Stimulated activated CD8-positive, alpha-beta memory T cell treated with anti-CD3 and anti-CD28 coated beads, Interleukin-12 subunit alpha, Interleukin-12 subunit beta, amount 100 ng/mL, for 1 hour (primary cell): ENCODE measurements at regions not wholly inside any gene's neighbourhood (a gene's known extent, or its start where the extent isn't known, plus 50 kb on each side); places are given as distances from the start of the nearest gene placed in this dataset.
A peak's percentile ranks its signal among the peaks of the same experiment; 100 is the strongest.

Experiments
- DNase-seq: peaks from one replicate; pipeline ENCODE4 v3.0.0-alpha.2; 2020; ENCODE audit warnings: low read depth

- DNase-seq: no peak
Observed at GRCh38 chr3:152516216-152516615, 247.5 kb downstream of the MBNL1 start.

- DNase-seq: no peak
Observed at GRCh38 chr3:152517502-152517901, 248.8 kb downstream of the MBNL1 start.

- DNase-seq: no peak
Observed at GRCh38 chr3:152518346-152518745, 249.6 kb downstream of the MBNL1 start.

- DNase-seq: no peak
Observed at GRCh38 chr3:152519376-152519775, 250.6 kb downstream of the MBNL1 start.

GRCh38 chr3:152522036-152522435 lies 253.3 kb downstream of the MBNL1 start:
- no peak for DNase-seq

- DNase-seq: peak; percentile 10
Observed at GRCh38 chr3:152524198-152525140, 255.7 kb downstream of the MBNL1 start.

GRCh38 chr3:152531717-152532116 lies 263.0 kb downstream of the MBNL1 start:
- no peak for DNase-seq

GRCh38 chr3:152538518-152538917 lies 269.8 kb downstream of the MBNL1 start:
- DNase-seq: no peak

GRCh38 chr3:152539191-152539764 lies 270.5 kb downstream of the MBNL1 start:
- DNase-seq: no peak

- no peak for DNase-seq
Observed at GRCh38 chr3:152540120-152540519, 271.4 kb downstream of the MBNL1 start.

GRCh38 chr3:152547153-152547552 lies 278.4 kb downstream of the MBNL1 start:
- DNase-seq: no peak

GRCh38 chr3:152549263-152549662 lies 280.5 kb downstream of the MBNL1 start:
- DNase-seq: no peak

GRCh38 chr3:152550284-152550683 lies 281.6 kb downstream of the MBNL1 start:
- DNase-seq: no peak

- no peak for DNase-seq
Observed at GRCh38 chr3:152554980-152555379, 280.0 kb upstream of the P2RY1 start.

GRCh38 chr3:152555666-152556291 lies 279.2 kb upstream of the P2RY1 start:
- DNase-seq: no peak

GRCh38 chr3:152556731-152557254 lies 278.1 kb upstream of the P2RY1 start:
- DNase-seq: no peak

GRCh38 chr3:152557302-152557999 lies 277.5 kb upstream of the P2RY1 start:
- no peak for DNase-seq

- no peak for DNase-seq
Observed at GRCh38 chr3:152558386-152558785, 276.5 kb upstream of the P2RY1 start.

- DNase-seq: no peak
Observed at GRCh38 chr3:152559246-152559645, 275.7 kb upstream of the P2RY1 start.

GRCh38 chr3:152564459-152564858 lies 270.5 kb upstream of the P2RY1 start:
- no peak for DNase-seq

- DNase-seq: no peak
Observed at GRCh38 chr3:152574461-152575079, 260.4 kb upstream of the P2RY1 start.

- no peak for DNase-seq
Observed at GRCh38 chr3:152578769-152579168, 256.2 kb upstream of the P2RY1 start.
